HK-2 (cell line): ENCODE measurements at regions not wholly inside any gene's neighbourhood (a gene's known extent, or its start where the extent isn't known, plus 50 kb on each side); places are given as distances from the start of the nearest gene placed in this dataset.
"Not testable (repeated sequence)": the region's sequence is repeated elsewhere in the genome, so short reads cannot be mapped to it uniquely, and the experiment has no call there.

Experiments used
- DNase-seq: peaks from one replicate; pipeline ENCODE4 v3.0.0-alpha.2; 2018; ENCODE audit not compliant: unreplicated experiment

- no peak for DNase-seq
Observed at GRCh38 chr5:104353371-104353770, 790.8 kb upstream of the NUDT12 start.

DNA sequence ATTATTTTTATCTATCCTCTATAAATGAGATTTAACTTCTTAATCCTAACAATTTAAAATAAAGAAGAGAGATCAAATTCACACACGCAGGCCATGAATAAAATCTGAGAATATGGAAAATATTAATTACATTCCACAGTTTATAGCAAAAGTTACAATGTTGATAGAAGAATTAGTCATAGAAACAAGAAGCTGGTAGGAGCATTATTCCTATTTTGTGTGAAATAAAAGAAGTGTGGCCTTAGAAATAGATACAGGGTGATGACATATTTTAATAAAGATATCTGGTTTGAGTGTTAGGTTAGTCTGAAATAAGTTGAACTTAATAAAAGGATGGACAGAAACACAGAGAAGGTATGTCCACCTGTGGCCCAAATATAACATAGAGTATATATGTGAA lies 790.4 kb upstream of the NUDT12 start:
- no peak for DNase-seq

DNA sequence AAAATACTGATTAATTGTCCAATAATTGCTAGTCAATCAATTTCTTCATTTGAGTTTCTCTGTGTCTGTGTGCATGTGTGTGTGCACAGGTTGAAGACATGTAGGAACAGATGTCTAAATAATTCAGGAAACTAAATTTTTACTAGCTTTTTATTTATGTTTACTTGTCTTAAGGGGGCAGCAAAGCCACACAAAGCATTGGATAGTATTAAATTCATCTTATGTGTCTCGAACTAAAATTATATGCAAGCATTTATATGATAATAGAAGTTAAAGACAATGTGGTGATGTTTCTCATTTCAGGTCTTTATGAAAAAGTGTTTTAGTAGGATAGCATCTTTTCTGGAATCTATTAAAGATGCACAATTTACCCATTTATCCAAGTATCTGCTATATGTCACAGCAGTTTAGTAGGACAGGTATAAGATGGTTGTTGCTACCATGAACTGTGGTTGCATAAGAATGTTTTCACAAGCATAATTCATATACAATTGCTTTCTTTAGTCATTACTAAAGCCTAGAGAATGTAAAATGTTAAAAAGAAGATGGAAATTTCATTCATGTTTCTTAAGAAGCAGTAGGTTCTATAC lies 784.6 kb upstream of the NUDT12 start:
- no peak for DNase-seq

GRCh38 chr5:104345222-104346016 lies 782.8 kb upstream of the NUDT12 start:
- DNase-seq = no peak

- no peak for DNase-seq
Observed at GRCh38 chr5:104344809-104345208, 782.2 kb upstream of the NUDT12 start.

DNA sequence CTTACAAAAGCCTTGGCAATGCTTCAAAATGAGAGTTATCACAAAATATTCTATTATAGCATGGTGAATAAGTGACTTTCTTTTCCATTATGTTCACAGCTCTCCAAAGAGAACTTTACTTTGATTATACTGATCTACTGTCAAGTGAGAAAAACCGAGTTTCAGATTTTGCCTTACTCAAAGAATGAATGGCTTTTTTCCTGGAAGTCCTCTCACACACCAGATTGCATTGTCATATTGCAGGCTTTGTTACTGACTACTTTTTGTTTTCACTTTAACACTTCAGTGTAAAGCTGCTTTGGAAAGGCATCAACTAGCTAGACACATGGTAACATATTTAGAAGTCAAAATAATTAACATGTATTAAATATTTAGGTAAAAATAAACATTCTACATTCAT lies 765.2 kb upstream of the NUDT12 start:
- no peak for DNase-seq

DNA sequence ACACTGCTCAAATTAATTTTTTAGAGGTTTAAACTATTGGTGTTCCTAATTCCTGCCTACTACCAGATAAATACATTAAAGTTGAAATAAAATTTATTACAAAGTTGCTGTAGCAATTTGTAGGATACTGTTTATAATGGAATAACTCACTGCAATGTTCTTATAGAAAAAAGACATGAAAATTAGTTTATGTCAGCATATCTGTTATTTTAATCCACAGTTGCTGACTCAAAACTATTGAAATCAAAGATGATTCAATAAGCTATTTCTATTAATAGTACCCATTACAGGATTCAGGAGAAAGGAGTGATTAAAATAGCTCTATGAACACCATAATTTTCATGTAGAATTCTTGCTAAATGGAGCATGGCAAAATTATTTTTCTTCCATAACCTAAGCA lies 764.4 kb upstream of the NUDT12 start:
- no peak for DNase-seq

DNA sequence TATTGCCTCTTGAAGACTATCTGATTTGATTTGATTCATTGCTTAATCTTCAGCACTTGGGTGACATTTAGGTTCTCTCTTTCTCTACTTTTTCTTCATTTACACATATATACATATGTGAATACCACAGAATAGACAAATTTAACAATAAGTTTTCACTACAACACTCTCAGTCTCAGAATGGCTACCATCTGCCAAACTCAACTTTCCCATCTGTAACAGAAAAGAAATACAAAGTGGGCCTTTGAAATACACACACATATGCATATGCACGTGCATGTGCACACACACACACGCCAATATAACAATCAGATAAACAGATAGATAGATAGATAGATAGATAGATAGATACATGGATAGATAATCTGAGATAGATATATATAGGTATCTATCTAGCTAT lies 762.8 kb upstream of the NUDT12 start:
- DNase-seq = no peak

GRCh38 chr5:104316676-104317075 lies 754.1 kb upstream of the NUDT12 start:
- DNase-seq = not testable (repeated sequence)

- no peak for DNase-seq
Observed at GRCh38 chr5:104312481-104312880, 749.9 kb upstream of the NUDT12 start.

GRCh38 chr5:104305602-104306001 lies 743.0 kb upstream of the NUDT12 start:
- DNase-seq = no peak

- no peak for DNase-seq
Observed at GRCh38 chr5:104299998-104300706, 737.6 kb upstream of the NUDT12 start.

GRCh38 chr5:104298518-104298917 lies 735.9 kb upstream of the NUDT12 start:
- DNase-seq = no peak

- DNase-seq = no peak
Observed at GRCh38 chr5:104297076-104297475, 734.5 kb upstream of the NUDT12 start.

GRCh38 chr5:104295991-104296390 lies 733.4 kb upstream of the NUDT12 start:
- DNase-seq = no peak

GRCh38 chr5:104283136-104283535 lies 720.5 kb upstream of the NUDT12 start:
- no peak for DNase-seq

- no peak for DNase-seq
Observed at GRCh38 chr5:104273725-104274124, 711.1 kb upstream of the NUDT12 start.

GRCh38 chr5:104267320-104268015 lies 704.9 kb upstream of the NUDT12 start:
- DNase-seq = no peak

DNA sequence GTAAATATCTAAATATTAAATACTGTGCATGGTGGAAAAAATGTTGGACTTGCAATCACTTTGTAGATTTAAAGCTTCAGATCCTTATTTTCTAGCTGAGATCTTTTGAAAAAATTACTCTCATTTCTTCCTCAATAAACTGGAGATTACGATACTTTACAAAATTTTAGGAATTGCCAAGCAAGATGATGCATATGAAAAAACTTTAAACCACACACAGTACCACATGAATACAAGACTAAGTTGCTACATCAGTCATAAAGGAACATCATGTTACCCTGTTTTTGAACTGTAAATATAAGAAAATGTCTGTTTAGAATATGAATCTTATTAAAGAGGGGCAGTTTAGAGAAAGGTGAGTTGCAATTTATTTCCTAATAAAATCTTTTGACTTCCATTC lies 703.6 kb upstream of the NUDT12 start:
- DNase-seq = no peak

DNA sequence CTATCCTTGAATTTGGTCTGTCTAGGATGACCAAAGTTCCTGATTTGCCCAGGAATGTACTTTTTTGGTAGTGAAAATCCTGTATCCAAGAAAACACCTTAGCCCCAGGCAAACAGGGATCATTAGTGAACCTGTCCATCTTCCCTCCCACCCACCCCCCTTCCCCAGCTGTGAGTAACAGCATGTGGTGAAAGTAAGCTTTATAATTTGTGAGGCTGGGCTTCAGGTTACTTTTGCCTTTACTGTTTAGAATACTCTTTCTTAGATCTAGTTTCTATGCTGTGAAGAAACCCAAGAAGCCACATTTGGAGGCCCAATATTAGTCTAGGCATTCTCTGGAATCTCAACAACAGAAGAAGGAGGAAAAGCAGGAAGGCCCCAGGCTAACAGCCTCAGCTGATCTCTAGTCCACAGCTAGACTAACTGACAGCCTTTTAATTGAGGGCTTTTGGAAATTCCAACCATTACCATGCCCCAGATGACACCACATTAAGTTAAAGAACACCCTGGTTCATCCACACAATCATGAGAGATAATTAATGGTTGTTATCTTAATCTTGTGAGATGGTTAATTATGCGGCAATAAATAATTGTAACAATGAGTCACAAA lies 703.0 kb upstream of the NUDT12 start:
- no peak for DNase-seq

DNA sequence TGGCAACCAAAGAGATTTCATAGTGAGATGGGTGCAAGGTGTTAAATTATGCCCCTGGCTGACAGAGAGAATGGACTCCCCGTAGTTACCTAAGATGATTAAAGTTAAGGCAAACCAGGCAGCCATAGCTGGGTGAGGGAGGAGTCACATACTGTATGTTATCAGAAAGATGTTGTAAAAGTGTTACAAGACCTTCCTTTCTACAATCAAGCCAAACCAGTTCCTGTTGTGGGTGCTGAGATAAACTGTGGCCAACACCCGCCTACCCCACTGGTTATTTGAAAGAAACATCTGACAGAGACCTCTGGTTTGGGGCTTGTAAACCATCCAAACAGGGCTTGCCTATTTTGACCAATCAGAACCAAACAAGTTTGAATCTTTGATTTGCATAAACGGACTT lies 684.7 kb upstream of the NUDT12 start:
- no peak for DNase-seq

- no peak for DNase-seq
Observed at GRCh38 chr5:104241046-104241445, 678.5 kb upstream of the NUDT12 start.
